ENCODE measurements at regions not wholly inside any gene's neighbourhood (a gene's known extent, or its start where the extent isn't known, plus 50 kb on each side); places are given as distances from the start of the nearest gene placed in this dataset.

GRCh38 chr2:228913176-228913575 is 357.9 kb downstream of the PID1 start:
- Histone ChIP-seq H3K27ac (ENCODE audit: extremely low read length, insufficient read depth, low read length) (no peak overlapping the region), H3K4me3 (replicated peaks in 1 of 3; ENCODE audit: insufficient read depth in 1 of 3, low read depth in 2 of 3, low read length in 3 of 3) (no peak overlapping the region), H3K9ac (ENCODE audit: insufficient read depth, low read depth, low read length) (no peak overlapping the region), H2AFZ (ENCODE audit: low read length) (no peak overlapping the region), H3K4me2 (ENCODE audit: low read depth, low read length) (no peak overlapping the region), H3K79me2 (ENCODE audit: insufficient read depth, low read length) (no peaks in the 10 kb centered on the region), H3K4me1 (ENCODE audit: insufficient read depth, low read length) (no peaks in the 10 kb centered on the region), H3K36me3 (replicated peaks in 1 of 2; ENCODE audit: control insufficient read depth in 1 of 2, insufficient read depth in 2 of 2, low read length in 2 of 2) (no peaks in the 10 kb centered on the region), H3K9me3 (ENCODE audit: low read length) (peaks cover 99% of the 10 kb centered on the region), H3K27me3 (ENCODE audit: control insufficient read depth in 1 of 2, insufficient read depth in 2 of 2, low read length in 2 of 2) (no peaks in the 10 kb centered on the region), H4K20me1 (ENCODE audit: insufficient read depth, low read length) (no peaks in the 10 kb centered on the region)
- TF ChIP-seq TCF7 (IDR thresholded peaks at IDR 0.05; ENCODE audit: low read depth) (no peak), LCORL (IDR thresholded peaks at IDR 0.05) (no peak), LCORL (CRISPR knock-in tag; IDR thresholded peaks at IDR 0.05) (no peak), SETDB1 (CRISPR knock-in tag; IDR thresholded peaks at IDR 0.05; ENCODE audit: borderline replicate concordance) (no peak), SMAD9 (CRISPR knock-in tag; IDR thresholded peaks at IDR 0.05) (no peak), ZNF710 (CRISPR knock-in tag; IDR thresholded peaks at IDR 0.05; ENCODE audit: borderline replicate concordance) (no peak), ZNF441 (CRISPR knock-in tag; IDR thresholded peaks at IDR 0.05; ENCODE audit: borderline replicate concordance) (no peak)
- TF ChIP-seq, protein P1, sequence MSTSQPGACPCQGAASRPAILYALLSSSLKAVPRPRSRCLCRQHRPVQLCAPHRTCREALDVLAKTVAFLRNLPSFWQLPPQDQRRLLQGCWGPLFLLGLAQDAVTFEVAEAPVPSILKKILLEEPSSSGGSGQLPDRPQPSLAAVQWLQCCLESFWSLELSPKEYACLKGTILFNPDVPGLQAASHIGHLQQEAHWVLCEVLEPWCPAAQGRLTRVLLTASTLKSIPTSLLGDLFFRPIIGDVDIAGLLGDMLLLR (CRISPR knock-in tag; IDR thresholded peaks at IDR 0.05) = no peak
- ATAC-seq (no peak), DNase-seq (ENCODE audit: low spot score) (no peak), FAIRE-seq (no peak)
- POLR2A ChIA-PET = no interaction called here
- in situ Hi-C loops (cut with HindIII; ENCODE audit: extremely low pct_ligation_motif_present, low pct_unique_long_range_greater_than_20kb) (no loop called here), intact Hi-C loops (cut with micrococcal nuclease; ENCODE audit: unreplicated experiment) (no loop called here)
- BruUV-seq (replicated peaks) = no TSS peak
- WGBS (ENCODE audit: low lambda C conversion rate) = 23% methylated on average over 3 of the region's 3 CpGs
- CTCF ChIA-PET (ENCODE audit: low intra/inter-chr PET ratio, low total read pairs) = no interaction called here

Measured in HepG2 (cell line).